ENCODE measurements at regions not wholly inside any gene's neighbourhood (a gene's known extent, or its start where the extent isn't known, plus 50 kb on each side); places are given as distances from the start of the nearest gene placed in this dataset.

DNA sequence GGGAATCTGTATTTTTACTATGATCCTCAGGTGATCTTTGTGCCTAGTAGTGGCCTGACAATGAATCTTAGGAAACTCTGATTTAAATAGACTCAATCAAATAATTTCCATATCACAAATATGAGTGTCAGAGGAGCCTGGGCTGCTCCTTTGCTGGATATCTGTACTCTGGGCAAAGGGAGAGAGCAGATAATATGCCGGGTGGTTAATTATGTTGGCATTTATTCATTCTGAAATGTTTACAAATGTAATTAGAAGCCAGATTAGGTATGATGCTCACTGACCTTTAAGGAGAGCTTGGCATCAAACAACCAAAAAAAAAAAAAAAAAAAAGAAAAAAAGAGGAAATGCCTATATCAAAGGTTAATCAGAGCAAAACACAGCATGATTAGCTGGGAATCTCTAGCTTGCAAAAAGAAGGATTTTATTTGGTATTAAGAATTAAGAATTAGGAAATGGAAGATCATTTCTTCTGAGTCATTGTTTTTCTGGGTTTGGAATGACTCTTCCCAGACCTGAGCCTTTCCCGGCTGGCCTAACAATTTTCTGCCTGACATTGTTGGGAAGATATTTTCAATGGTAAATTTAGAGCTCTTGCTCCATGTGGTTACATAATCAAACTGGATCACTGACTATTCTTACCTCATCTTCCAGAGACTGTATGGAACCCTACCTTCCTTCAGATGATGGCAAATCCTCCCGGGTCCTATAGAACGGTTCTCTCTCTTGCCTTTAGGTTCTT is 365.3 kb downstream of the REEP3 start:
- TF ChIP-seq, protein P1, sequence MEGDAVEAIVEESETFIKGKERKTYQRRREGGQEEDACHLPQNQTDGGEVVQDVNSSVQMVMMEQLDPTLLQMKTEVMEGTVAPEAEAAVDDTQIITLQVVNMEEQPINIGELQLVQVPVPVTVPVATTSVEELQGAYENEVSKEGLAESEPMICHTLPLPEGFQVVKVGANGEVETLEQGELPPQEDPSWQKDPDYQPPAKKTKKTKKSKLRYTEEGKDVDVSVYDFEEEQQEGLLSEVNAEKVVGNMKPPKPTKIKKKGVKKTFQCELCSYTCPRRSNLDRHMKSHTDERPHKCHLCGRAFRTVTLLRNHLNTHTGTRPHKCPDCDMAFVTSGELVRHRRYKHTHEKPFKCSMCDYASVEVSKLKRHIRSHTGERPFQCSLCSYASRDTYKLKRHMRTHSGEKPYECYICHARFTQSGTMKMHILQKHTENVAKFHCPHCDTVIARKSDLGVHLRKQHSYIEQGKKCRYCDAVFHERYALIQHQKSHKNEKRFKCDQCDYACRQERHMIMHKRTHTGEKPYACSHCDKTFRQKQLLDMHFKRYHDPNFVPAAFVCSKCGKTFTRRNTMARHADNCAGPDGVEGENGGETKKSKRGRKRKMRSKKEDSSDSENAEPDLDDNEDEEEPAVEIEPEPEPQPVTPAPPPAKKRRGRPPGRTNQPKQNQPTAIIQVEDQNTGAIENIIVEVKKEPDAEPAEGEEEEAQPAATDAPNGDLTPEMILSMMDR (conservative IDR thresholded peaks at IDR 0.05; ENCODE audit: low read depth, low read length), result no peak
- no peak for TF ChIP-seq EZH2 (IDR thresholded peaks at IDR 0.05; ENCODE audit: borderline replicate concordance, low read depth, low read length, poor library complexity, severe bottlenecking)

Measured in A673 (cell line).